Inferior parietal cortex (tissue), 1 donor: ENCODE measurements at regions not wholly inside any gene's neighbourhood (a gene's known extent, or its start where the extent isn't known, plus 50 kb on each side); places are given as distances from the start of the nearest gene placed in this dataset.

ENCODE experiments used
- DNase-seq: peaks from one replicate; pipeline ENCODE4 v3.0.0-alpha.2; 2016; ENCODE audit errors: extremely low spot score

- peak; percentile 61 for DNase-seq
Measured at GRCh38 chr10:3723766-3724165, 61.2 kb downstream of the KLF6 start.

DNA sequence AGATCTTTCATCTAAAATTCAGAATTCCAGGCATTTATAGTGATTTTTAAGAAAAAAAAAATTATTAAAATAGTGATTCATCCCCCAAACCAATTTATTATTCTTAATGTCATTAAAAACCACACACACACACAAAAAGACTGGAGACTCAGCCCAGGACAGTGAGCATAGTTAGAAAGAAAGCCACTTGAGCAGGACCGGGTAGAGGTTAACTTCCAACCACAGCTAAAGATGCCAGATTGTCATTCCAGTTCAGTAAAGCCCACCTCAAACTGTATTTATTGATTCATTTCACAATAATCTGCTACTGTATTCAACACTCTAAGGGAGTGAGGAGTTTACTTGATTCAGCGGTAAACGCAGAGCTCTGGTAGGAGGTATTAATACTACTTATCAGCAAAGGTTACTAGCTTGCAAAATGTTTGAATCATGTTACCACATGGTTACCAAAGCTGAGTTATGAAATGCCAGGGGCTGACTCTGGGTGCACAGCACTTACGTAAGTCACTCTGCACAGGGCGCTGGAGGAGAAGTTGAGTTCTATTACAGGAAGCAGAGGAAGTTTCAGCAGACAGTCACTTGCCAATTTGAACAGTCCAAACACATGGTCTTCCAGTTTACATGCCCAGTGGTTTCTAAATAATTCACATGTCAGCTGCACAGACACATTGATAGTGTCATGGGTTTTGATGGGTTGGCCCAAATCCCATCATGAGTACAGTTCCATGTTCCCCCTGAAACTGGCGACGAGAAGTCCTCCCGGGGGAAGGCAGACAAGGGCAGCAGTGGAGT lies 64.6 kb downstream of the KLF6 start:
- DNase-seq: no peak

GRCh38 chr10:3719024-3719843 lies 65.8 kb downstream of the KLF6 start:
- no peak for DNase-seq

- DNase-seq: no peak
Measured at GRCh38 chr10:3716093-3716492, 68.9 kb downstream of the KLF6 start.

GRCh38 chr10:3714967-3715366 lies 70.0 kb downstream of the KLF6 start:
- no peak for DNase-seq

DNA sequence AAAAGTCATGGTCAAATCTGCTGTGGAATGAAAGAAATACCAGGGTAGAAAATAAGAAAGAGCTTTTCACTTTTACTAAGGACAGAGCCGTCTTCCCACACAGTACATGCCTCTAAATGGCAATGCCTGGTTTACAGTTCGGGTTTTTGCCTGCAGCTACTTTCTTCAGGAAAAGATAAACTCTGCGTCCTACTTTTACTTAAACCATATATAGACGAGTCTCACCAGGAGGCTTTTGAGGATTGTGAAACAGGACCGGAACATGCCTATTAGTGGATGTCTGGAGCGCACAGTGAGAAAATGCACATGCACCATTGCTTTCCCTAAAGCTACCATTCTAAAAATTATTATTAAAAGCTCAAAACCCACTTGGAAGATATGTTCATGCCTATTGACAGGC lies 70.5 kb downstream of the KLF6 start:
- DNase-seq: no peak

GRCh38 chr10:3712707-3713106 lies 72.3 kb downstream of the KLF6 start:
- DNase-seq: no peak

- DNase-seq: no peak
Measured at GRCh38 chr10:3711918-3712317, 73.1 kb downstream of the KLF6 start.

- DNase-seq: no peak
Measured at GRCh38 chr10:3710764-3711163, 74.2 kb downstream of the KLF6 start.

DNA sequence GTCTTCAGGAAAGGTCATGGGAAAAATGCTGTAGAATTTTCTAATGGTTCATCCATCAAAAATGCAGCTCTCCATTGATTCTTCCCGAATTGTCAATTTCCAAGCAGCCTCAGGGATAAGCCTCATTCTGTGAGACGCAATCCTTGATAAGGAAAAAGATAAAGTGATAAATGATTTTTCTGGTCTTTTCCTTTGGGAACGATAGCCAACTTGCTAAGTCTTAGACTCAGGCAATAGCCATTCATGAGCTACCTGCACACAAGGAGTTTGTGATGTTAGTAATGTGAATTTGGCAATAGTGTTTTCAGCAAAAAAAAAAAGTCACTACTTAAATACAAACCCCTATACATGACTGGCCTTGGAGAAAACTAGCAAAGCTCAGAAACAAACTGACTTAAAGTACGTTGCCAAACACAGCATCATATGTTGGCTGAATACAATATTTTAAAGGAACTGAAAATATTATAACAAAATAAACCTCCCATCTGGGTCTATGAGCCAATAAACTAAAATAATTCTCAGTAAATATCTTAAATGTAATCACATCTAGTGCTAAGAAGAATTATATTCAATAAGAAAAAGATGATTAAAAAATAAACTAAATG lies 75.5 kb downstream of the KLF6 start:
- no peak for DNase-seq

DNA sequence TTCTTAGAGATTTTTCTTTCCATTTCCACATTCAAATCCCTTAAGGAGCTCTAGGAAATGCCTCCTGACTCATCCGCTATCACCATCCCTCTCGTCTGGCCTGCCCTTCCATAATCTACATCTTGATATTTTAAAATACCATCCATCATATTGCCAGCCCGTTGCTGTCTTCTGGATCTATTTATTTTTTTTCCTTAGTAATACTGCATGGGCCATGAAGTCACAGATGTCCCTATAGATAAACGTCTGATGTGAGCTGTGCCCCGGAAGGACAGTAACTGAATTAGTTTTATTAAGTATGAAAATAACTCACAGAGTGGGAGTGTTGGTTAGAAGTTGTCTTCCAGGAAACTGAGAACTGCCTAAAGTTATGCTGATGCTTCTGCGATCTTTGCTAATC lies 76.2 kb downstream of the KLF6 start:
- no peak for DNase-seq

DNA sequence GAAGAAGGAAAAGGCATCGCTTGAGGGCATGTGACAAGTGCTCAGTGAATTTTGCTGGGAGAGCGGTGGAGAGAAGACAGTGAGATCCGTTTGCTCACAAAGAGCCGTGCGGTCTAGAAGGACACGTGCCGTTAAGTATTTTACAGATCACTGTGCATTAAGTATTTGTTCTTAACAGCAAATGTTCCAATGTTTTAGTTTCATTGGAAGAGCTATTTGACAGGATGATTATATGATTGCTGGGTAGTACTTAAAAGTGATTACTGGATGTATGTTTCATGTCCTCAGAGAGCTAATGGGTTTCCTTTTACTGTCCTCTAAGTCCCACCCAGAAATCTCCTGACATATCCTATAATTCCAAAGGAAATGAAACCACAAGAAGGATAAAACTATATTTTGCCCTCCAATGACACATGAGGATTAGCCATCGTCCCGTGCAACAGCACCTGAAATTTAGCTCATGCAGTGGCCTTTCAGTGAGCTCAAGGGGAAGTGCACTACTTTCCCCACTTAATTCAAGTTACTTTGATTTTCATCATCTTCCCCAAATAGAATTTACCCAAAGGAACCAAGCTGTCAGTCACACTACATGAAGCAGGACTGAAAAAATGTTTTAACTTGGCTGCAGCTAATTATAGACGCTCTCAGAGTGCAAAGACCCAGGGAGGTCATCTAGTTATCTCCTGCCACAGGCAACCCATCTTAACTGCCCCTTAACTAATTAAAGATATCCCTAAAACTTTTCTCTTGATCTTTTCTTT lies 80.3 kb downstream of the KLF6 start:
- no peak for DNase-seq

DNA sequence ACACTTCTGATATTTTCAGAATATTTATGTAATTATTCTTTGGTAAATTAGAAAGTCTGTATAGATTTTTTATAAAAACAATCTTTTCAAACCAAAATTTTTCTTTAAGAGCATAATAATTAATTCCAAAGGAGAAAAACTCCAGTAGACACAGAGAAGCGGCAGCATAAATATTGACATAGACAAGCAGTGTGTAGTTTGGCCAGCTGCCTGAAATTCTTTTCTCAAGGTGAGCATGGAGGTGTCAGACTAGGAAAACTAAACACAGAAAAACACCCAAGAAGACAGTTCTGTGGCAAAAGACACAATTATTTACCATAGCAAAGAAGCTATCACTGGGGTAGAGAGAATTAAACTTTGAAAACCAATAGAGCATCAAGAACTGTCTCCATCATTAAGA lies 82.4 kb downstream of the KLF6 start:
- no peak for DNase-seq

GRCh38 chr10:3702056-3702546 lies 82.9 kb downstream of the KLF6 start:
- no peak for DNase-seq

DNA sequence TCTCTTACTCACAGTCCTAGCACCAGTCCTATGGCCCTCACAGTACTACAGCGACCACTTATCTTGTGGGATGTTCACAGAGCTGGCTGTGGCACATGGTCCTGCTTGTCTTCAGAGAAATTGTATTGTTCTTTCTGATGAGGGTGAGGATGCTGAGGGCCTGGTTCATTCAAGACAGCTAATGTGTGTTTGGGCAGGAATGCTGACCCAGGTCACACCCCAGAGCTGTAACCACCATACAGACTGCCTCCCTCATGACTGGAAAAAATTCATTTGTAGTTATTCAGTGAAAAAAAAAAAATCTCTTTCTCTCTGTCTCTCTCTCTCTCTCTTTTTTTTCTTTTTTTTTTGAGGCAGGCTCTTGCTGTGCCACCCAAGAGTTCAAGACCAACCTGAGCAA lies 83.5 kb downstream of the KLF6 start:
- no peak for DNase-seq

DNA sequence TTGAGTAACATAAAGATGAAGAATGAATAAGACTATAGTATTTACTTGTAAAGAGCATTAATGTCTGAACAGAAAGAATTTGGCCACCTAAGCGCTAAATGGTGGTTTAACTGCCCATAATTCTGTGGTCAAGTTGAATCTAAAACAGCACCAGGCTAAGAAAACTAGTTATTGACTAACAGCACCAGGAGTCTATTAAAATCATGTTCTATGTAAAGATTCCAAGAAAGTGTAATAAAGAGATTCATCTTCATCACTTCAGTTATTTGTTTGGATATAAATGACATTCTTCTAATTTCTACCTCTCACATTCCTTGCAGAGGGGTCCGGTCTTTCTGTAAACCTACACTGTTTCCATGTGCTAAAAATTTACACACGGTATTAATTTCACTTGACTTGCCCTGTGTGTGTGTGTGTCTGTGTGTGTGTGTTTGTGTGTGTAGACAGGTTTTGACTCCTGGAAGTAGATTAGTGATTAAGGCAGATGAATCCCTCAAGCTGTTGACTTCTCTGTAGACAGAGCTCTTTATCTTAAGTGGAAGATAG lies 84.4 kb downstream of the KLF6 start:
- DNase-seq: no peak

DNA sequence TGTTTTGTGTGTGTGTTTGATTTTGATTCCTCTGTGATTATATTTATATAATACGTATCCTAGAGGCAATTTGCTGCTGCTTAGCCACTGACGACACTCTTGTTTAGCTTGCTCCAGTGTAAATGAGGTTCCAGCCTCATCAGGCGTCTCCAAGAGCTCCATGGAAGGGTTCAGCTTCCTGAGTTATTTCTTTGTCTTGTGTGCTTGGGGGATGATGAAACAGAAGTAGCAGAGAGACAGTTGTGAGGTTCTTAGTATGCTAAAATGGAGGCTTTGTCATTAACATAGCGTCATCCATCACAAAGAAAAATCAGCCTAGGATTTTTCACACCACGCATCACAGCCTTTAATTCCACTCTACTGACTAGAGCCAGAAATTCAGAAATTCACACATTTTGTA lies 85.1 kb downstream of the KLF6 start:
- no peak for DNase-seq

- no peak for DNase-seq
Measured at GRCh38 chr10:3698312-3698711, 86.7 kb downstream of the KLF6 start.

- DNase-seq: no peak
Measured at GRCh38 chr10:3693698-3694080, 91.3 kb downstream of the KLF6 start.

DNA sequence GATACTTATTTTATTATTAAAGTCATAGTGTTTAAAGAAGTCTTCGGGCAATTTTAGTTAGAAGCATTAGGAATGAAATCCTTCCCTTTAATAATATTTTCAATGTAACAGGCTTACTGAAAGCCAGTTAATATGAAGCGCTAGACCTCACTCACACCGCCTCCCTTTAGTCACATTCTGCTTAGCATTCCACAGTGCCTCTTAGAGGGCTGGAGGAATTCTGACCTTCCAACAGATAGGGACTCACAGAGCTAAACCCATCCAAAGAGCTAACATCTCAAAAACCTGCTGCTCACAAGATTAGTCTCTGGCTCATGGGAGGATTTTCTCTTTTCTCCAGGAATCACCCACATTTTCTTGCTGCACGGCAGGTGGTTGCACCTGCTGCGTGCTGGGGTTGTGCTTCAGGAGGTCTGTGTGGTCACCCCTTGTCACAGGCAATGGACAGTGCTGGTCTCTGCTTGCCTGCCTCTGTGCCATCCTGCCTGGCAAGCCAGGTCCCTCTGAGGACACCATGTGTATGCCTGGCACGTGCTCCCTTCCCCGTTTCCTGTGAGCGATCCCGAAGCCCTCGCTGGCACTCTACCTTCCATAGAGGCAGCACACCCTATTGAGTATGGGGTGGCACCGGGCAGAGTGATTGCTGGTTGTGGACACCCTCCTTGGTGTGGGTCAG lies 91.8 kb downstream of the KLF6 start:
- DNase-seq: no peak

GRCh38 chr10:3692387-3692999 lies 92.5 kb downstream of the KLF6 start:
- DNase-seq: no peak
